Uterus (tissue), 2 donors: ENCODE measurements at regions not wholly inside any gene's neighbourhood (a gene's known extent, or its start where the extent isn't known, plus 50 kb on each side); places are given as distances from the start of the nearest gene placed in this dataset.

ENCODE experiments used
- CTCF ChIP-seq, 4 experiments: fragments of 200-600 bp in 2 of 4; fragments of 450-650 bp in 2 of 4; sonication (generic) in 2 of 4; IDR thresholded peaks; one replicate each; pipeline ENCODE4 v1.5.1; 2016 to 2019; ENCODE audit warnings: antibody characterized with exemption in 4 of 4, mild to moderate bottlenecking in 2 of 4, moderate library complexity in 1 of 4
- POLR2A ChIP-seq, 2 donors: fragments of 450-650 bp; IDR thresholded peaks; one replicate each; pipeline ENCODE4 v1.6.1; 2016; ENCODE audit warnings: antibody characterized with exemption in 2 of 2, mild to moderate bottlenecking in 1 of 2, moderate library complexity in 1 of 2

DNA sequence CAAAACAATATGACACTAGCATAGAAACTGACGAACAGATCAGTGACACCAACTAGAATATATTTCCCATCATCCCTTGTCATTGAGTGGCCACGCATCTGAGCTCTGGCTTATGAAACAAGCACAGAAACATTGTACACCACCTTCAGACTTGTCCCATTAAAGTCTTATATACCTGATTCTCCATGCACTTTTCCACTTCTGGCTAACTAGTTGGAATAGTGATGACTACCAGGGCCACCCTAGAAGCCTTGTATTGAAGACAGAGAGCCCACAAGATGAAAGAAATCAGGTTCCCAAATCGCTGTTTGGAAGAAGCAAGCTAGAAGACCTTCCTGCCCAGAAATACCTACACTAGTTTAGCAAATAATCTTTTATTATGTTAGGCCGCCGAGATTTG lies 99.7 kb upstream of the PPM1H start:
- TF ChIP-seq CTCF (IDR thresholded peaks at IDR 0.05) = no peak
- TF ChIP-seq POLR2A (IDR thresholded peaks at IDR 0.05) = no peak
